GM18499 (cell line): ENCODE measurements at regions not wholly inside any gene's neighbourhood (a gene's known extent, or its start where the extent isn't known, plus 50 kb on each side); places are given as distances from the start of the nearest gene placed in this dataset.
"Not testable (repeated sequence)": the region's sequence is repeated elsewhere in the genome, so short reads cannot be mapped to it uniquely, and the experiment has no call there.

Experiments used
- ATAC-seq: cut with Tn5 transposase; IDR thresholded peaks from one replicate; pipeline ENCODE4 v1.9.1; 2021; ENCODE audit warnings: moderate number of reproducible peaks; ENCODE audit not compliant: insufficient read depth, unreplicated experiment

DNA sequence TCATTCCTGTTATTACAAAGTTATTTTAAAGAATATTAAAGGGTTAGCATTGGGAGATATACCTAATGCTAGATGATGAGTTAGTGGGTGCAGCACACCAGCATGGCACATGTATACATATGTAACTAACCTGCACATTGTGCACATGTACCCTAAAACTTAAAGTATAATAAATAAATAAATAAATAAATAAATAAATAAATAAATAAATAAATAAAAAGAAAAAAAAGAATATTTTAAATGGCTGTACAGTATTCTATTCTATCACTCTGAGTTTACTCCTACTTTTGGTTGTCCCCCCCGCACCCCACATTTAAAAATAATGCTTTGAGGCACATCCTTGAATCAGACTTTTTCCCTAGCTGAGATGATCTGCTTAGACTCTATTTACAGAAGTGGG is 218.6 kb downstream of the MSX2 start:
- not testable (repeated sequence) for ATAC-seq

GRCh38 chr5:174937201-174938123 is 213.1 kb downstream of the MSX2 start:
- ATAC-seq, result no peak

DNA sequence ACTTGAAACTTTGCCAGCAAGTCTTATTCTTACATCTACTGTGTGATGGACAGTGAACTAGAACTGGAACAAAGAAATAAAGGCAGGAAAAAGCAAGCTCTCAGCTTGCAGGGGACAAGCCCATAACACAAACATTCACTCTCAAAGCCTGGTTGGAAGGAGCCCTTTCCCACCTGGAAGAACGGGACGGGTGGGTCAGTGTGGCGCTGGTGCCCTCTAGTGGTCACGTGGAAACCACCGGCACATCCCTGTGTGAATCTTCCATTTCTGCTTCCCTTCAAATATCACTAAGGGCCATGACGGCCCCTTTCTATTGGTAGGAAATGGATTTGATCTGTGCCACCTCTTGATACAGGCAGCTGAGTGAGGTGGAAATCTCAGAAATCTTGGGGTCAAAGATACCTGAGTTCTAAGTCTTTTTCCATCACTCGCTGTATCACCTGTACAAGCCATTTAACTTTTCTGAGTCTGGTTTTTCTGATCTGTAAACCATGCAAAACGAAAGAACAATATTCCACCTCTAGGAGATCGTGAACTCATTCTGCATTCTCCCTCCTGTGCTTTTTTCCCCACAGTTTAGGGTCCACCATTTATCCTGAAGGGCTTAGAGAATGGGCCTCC is 211.6 kb downstream of the MSX2 start:
- no peak for ATAC-seq

DNA sequence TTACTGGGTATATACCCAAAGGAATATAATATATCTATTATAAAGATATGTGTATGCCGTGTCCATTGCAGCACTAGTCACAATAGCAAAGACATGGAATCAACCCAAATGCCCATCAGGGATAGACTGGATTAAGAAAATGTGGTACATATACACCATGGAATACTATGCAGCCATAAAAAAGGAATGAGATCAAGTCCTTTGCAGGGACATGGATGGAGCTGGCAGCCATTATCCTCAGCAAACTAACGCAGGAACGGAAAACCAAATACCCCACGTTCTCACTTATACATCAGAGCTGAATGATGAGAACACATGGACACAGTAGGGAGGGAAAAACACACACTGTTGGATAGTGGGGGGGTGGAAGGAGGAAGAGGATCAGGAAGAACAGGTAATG is 206.7 kb downstream of the MSX2 start:
- ATAC-seq, result not testable (repeated sequence)

DNA sequence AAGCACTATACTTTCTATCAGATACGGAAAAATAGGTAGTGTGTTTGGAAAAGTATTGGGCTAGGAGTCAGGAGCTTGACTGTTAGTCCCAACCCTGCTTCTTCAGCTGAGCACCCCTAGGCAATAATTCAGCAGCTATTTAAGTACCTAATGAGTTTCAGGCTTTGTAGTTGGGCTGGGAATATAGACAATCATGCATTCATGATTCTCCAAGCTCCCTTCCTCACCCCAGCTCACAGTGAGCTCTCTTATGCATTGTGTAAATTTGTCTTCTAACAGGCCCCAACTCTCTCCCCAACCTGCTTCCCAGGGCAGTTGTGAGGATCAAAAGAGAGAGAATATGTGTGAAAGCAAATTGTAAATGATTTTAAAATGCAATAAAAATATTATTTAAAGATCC is 201.2 kb downstream of the MSX2 start:
- ATAC-seq, result no peak

DNA sequence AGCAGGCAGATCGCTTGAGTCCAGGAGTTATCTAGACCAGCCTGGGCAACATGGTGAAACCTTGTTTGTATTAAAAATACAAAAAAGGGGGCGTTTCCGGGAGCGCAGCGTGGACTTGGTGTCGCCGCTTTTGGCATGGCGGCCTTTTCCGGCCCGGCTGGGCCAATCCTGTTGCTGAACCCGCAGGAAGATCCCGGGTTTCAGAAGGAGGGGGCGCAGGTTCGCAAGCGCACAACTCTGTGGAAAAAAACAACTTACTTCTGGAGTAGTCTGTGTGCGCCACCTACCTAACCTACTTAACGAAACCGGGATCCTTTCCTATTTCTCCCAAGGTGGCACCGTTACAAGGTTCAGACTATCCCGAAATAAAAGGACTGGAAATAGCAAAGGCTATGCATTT is 198.6 kb downstream of the MSX2 start:
- ATAC-seq, result no peak

DNA sequence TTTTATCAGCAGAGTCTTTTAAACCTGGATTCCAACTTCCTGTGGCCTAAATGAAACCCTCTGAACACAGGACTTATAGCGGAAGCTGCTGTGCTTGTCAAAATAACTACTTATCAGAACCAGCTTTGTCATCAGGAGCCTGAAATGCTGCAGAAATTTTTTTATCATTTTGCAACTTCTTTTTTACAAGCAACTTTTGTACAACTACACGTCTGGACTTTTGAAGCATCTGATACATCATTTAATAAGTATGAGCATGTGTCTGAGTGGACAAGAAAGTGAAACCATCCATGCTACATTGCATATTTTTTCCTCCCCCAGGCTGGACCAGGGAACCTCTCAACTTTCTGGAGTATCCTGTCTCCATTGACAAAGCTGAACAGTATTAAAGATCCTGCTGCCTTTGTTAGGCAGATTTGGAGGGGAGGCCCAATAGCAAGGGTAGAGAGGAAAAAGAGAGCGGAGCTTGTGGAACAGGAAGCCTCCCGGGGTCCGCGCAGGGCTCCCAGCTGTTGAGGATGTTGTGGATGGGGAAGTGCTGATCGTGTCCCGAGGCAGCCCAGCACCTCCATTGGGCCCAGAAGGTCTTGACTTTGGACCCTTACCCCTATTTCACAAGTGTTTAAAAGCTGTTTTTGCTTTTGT is 196.6 kb downstream of the MSX2 start:
- no peak for ATAC-seq

DNA sequence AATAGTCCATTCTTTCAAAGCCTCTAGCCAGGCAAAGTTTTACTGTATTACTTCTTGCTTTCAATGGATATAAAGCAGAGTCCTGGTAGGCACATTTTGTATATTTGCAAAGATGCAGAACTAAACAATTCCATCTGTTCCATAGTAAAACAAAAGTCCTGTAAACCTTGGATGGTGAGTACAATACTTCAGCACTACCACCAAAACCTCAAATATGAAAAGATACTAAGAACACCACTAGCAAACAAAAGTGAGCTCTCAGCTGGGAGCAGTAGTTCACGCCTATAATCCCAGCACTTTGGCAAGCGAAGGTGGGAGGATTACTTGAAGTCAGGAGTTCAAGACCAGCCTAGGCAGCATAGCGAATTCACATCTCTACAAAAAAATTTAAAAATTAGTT is 195.0 kb downstream of the MSX2 start:
- ATAC-seq, result no peak

DNA sequence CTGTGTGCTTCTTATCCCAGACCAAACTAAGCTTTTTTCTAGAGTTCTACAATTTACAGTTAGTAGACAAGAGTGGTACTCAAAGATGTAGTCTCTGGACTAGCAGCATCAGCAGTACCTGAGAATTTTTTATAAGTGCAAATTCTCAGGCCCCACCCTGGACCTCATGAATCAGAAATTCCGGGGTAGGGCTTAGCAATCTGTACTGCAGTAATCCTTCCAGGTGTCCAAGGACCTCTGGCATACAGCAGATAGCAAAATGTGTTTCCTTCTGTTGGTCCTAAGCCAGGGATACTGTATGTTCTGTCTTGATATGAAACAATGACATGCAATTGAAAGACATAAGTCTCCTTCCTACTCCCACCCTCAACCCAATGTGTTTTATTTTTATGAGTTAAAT is 194.3 kb downstream of the MSX2 start:
- ATAC-seq, result no peak

- no peak for ATAC-seq
Observed at GRCh38 chr5:174917976-174918554, 193.7 kb downstream of the MSX2 start.

GRCh38 chr5:174917435-174917834 is 193.1 kb downstream of the MSX2 start:
- ATAC-seq, result not testable (repeated sequence)

- ATAC-seq, result not testable (repeated sequence)
Observed at GRCh38 chr5:174916924-174917323, 192.5 kb downstream of the MSX2 start.

DNA sequence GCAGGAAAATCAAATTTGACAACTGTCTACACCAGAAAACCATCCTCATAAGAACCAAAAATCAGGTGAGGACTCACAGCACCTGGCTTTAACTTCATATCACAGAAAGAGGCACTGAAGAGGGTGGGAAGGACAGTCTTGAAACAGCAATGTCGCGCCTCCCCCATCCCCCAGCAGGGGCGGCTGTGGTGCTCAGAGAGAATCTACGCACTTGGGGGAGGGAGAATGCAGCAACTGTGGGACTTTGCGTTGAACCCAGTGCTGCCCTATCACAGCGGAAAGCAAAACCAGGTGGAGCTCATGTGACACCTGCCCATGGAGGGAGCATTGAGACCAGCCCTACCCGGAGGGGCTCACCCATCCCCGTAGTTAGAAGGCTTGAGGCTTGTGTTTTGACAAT is 191.8 kb downstream of the MSX2 start:
- no peak for ATAC-seq

DNA sequence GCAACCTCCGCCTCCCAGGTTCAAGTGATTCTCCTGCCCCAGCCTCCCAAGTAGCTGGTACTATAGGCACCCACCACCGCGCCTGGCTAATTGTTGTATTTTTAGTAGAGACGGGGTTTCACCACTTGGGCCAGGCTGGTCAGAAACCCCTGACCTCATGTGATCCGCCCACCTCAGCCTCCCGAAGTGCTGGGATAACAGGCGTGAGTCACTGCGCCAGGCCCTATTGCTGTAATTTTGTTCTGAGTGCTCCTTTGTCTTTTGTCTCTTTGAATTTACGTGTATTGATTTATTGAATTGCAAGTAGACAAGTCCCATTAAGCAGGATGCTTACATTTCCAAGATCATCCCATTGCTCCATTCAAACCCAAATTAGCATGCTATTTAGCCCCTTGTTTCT is 186.7 kb downstream of the MSX2 start:
- ATAC-seq, result no peak

- ATAC-seq, result no peak
Observed at GRCh38 chr5:174910245-174910737, 185.9 kb downstream of the MSX2 start.

- no peak for ATAC-seq
Observed at GRCh38 chr5:174903172-174903732, 178.9 kb downstream of the MSX2 start.

GRCh38 chr5:174901336-174901735 is 177.0 kb downstream of the MSX2 start:
- ATAC-seq, result no peak

DNA sequence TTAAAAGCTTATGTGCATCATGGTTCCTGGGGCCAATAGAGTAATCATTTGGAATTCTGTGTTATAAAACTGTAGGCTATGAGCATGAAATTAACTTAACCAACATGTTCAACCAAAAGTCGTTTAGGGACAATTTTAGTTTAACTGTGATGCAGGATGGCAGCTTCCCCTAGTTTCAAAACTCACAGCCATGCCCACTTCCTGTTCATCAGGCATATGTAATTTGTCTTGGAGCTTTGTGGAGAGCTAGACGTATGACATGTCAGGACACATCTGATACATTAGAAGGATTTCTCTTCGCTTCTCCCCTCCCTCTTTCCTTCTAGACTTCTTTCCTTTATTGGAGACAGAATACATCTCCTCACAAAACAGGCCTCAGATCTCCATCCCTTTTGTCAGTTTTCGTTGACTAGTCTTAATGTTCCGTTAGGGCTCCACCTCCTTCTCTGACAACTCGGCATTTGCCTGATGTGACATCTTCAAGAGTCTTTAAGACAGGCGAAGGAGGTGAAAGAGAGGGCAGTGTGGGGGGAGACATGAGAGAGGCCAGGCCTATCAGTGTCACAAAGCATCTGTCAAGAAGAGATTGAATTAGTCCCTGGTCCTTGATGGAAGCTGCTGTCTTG is 176.0 kb downstream of the MSX2 start:
- no peak for ATAC-seq

GRCh38 chr5:174897281-174897950 is 173.0 kb downstream of the MSX2 start:
- no peak for ATAC-seq
